Stimulated activated CD8-positive, alpha-beta memory T cell treated with anti-CD3 and anti-CD28 coated beads, Interleukin-2, amount 100 ng/mL, for 1 hour (primary cell): ENCODE measurements at regions not wholly inside any gene's neighbourhood (a gene's known extent, or its start where the extent isn't known, plus 50 kb on each side); places are given as distances from the start of the nearest gene placed in this dataset.
"Not testable (repeated sequence)": the region's sequence is repeated elsewhere in the genome, so short reads cannot be mapped to it uniquely, and the experiment has no call there.

Experiments
- DNase-seq, 2 donors: peaks; one replicate each; pipeline ENCODE4 v3.0.0-alpha.2; 2020; ENCODE audit warnings: low read depth in 2 of 2

DNA sequence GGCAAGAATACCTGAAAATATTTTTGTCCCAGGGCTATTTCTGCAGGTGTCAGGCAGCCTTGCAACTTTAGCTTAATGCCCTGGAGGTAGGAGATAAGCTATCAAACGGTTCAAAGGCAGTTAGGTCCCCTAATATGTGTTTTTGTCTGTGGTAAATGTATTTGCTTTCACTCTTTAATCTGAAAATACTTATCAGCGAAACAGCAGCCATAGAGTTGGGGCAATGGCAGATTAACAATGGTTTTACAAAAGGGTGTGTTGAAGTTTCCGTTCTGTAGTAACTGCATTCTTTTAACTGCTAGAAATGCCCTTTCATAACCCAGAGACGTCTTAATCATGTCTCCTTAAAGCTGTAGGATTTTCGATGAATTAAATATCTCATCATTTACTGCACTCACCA is 265.0 kb upstream of the TRIB2 start:
- DNase-seq, result no peak

DNA sequence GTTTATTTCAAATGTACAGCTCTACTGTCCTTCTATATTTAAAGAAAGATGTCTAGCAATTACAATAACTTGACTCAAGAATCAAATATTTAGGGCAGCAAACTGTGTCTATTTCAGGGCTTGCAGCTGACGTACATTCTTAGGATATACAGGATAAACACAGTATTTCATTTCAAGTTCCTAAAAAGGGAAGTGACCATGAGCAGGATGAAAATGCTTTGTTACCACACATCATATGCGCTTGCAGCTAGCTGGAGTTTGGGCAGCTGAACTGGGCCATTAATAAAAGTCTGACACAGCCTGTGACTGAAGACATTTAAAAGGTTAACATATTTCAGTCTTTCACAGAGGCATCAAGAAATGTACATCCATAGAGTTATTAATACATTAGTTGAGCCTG is 264.6 kb upstream of the TRIB2 start:
- DNase-seq, result no peak

DNA sequence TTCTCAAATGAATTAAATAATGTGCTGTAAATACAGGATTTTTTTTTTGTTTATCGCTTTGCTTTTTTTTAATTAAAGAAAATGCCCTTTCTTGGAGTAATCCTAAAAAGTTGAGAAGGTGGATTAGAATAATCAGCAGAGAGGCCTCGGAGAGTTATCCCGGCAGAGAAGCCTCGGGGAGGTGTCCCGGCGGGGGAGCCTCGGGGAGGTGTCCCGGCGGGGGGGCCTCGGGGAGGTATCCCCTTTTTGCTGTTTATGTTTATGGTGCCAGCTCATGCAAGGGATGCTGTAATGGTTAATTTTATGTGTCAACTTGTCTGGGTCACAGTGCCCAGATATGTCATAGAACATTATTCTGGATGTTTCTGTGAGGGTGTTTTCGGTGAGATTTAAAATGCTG is 263.0 kb upstream of the TRIB2 start:
- no peak for DNase-seq

DNA sequence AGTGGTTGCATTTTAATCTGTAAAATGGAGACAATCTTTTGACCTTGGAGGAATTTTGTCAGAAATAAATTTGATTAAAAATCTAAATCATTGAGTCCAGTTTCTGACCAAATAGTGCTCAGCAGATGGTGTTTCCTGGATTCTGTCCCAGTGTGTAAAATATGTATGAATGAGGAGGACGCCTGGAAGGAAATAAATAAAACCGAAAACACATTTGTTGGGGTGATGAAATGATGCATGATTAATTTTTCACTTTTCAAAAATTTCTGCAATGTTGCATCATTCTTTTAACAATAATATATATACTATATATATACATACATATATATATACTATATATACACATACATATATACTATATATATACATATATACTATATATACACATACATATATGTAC is 261.1 kb upstream of the TRIB2 start:
- DNase-seq, result no peak

DNA sequence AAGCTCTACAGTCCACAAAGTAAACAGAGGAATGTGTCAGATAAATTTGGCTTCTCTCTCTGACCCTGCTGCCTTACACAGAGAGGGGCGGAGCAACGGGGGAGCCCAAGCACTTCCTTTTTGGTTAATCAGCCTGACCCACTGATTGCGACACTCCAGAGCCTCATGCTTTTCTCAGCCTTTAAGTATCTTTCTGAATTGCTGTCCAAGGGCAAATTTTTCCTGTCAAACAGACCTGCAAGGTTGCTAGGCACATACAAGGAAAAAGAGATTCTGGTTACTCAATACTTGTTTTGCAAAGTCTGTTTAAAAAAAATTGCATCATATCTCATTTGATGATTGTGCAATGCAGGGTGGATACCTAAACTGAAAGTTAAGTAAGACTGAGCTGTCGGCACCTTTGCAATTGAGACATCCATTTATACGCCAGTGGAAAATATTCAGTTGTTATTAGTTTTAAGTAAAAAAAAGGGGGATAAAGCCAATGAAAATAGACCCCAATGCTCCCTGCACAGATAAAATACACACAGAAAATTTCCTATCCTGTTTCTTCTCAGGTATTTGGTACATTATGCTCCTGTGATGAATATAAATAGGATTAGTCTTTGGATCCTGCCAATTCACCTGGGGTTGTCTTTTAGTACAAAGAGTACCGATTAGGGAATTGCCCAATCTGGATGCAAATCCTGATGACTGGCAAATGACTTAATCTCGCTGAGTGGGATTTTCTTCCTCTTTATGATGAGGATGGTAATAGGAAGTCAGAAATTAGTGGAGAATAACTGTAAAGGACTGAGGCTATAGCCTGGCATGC is 260.2 kb upstream of the TRIB2 start:
- DNase-seq, result peak; percentile 34 to 41

DNA sequence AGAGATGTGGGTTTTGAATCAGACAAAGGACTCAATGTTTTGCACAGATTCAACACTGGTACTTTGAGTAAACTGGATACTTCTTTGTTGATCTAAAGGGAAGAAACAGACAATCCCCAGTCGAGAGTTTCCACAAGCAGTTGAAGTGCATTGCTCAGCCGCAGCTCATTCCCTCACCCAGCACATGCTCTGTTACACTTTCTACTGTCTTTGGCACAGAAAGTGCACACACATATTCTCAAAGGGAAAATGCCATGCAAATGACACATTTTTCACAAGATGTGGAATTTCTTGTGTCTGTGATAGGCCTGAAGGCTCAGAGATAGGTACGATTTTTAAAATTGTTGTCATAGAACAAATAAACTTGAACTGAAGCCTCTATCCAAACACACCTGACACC is 258.9 kb upstream of the TRIB2 start:
- no peak for DNase-seq

DNA sequence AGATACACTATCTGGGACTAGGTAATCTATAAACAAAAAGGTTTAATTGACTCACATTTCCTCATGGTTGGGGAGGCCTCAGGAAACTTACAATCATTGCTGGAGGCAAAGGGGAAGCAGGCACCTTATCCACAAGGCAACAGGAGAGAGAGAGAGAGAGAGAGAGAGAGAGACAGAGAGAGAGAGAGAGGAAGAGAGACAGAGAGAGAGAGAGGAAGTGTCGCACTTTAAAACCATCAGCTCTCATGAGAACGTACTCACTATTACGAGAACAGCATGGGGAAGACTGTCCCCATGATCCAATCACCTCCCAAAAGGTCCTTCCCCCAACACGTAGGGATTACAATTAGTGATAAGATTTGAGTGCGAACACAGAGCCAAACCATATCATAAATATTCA is 253.5 kb upstream of the TRIB2 start:
- no peak for DNase-seq

DNA sequence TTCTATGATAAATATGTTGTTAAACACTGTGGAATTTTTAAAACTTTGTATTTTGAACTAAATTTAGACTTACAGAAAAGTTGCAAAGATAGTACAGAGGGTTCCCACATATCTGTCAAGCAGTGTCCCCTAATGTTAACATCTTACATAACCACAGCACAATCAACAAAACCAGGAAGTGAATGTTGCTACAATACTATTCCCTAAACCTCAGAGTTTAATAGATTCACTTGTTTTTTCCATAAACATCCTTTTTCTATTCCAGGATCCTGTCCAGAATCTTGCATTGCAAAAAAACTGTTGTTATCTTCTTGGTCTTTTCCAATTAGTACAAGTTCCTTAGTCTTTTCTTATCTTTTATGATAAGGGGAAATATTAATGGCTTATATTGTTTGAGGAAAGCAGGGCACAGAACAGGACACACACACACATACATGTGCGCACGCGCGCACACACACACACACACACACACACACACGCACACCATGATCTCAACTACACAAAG is 251.1 kb upstream of the TRIB2 start:
- no peak for DNase-seq

DNA sequence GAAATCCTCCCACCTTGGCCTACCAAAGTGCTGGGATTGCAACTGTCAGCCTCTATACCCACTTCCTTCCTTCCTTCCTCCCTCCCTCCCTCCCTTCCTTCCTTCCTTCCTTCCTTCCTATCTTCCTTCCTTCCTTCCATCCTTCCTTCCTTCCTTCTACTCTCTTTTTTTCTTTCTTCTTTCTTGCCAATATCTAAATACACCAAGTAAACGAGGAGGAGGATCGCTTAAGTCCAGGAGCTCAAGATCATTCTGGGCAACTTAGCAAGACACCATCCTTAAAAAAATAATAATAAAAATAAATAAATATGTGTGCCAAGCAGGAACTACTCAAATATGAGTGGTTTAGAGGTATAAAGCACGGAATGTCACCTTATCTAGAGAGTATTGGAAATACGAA is 249.4 kb upstream of the TRIB2 start:
- no peak for DNase-seq

DNA sequence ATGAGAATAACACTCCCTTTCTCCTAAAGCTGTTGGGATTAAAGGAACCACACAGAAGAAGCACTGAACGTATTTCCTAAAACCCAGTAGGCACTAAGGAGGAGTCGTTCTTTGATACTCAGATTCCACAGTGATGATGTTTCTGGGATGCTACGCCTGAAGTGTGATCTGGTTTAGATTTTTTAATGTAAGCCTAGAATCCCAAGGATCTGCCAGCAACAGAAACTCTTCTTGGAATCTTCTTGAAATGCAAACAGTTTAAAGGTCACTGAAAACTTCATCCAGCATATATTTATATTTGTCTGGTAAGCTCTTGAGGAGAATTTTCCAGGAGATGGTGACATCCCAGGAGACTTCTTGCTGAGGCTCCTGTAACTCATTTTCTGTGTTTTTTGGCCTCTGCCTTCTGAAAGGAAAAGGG is 247.6 kb upstream of the TRIB2 start:
- DNase-seq, result no peak

DNA sequence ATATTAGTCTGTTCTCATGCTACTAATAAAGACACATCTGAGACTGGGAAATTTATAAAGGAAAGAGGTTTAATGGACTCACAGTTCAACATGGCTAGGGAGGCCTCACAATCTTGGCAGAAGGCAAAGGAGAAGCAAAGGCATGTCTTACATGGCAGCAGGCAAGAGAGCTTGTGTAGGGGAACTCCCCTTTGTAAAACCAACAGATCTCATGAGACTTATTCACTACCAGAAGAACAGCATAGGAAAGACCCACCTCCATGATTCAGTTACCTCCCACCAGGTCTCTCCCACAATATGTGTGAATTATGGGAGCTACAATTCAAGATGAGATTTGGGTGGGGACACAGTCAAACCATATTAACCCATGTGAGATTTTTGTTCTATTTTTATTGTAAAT is 244.5 kb upstream of the TRIB2 start:
- not testable (repeated sequence) for DNase-seq

DNA sequence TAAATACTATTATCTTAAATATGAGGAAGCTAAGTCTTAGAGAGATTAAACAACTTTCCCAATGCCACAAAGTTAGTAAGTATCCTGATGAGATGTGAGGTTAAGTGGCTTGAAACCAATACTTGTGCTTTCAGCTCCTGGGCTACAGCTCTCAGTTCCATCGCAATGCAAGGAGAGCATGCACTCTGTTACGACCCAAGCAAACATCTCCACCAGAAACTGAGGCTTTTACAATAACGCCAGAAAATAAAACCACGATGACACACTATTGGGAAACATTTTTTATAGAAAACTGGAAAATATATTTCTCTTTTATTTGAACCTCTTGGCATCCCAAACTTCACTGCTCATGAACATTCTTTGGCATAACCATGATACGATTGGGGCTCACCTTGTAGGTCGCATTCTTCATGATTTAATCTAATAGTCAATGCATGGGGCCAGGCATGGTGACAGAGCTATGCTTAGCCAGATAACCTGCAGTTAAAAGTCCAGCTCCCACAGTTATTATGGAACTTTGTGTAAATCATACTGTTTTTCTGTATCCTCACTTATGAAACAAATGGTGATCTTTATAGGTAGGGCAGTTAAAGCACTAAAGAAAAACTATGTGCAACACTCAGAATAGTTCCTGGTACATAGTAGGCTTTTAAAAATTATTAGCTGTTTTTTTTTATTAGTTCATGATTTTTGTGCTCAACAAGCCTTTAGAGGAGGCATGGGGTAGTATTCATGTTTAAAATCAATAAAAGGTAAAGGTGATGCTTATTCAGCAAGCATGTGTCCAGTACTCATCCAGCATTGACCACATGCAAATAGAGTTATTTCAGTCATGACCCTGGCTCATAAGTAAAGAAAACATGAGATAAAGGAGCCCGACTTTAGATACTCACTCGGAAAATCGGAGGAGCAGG is 238.3 kb upstream of the TRIB2 start:
- no peak for DNase-seq

DNA sequence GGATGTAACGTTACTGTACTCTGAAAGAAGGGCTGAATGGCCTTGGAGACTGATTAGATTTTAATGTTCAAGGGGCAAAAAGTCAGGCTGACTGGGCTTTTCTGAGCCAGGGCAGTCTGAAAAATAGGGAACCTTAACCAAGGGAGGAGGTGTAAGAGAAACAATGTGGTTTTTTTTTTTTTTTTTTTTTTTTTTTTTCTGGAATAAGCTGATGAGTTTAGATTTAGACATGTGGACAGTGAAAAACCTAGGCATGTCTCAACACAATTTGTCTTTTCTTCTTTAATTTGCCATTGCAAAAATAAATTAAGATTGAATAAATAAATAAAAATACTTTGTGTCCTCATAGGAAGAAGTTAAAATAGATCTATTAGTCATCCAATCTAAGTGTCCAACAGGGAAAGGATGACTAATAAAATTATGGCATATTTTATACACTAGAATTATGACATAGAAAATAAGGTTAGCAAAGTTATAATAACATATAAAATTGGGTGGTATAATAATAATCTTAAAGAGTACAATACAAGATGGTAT is 237.6 kb upstream of the TRIB2 start:
- DNase-seq, result no peak

DNA sequence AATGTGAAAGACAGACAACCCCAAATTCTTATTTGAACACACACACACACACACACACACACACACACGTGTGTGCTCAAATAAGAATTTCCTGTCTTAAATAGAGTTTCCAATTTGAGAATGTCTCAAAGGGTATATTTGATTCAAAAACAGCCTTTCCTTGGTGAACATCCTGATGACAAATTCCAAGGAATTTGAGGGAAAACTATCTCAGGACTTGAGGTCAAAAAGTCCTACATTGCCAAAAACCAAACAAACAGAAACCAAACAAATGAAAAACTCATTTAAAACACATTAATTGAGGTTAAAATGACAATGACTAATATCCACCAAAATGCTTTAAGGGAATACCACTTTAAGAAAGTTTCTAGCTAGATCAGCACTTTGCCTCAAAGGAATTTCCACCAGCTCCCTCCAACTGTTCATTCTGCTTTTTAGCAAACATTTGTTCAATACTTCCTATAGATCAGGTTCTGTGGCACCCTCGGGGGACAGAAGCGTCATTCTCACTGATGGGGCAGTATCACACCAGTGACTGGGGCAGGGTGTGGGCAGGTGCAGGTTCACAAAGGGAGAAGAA is 232.1 kb upstream of the TRIB2 start:
- no peak for DNase-seq

DNA sequence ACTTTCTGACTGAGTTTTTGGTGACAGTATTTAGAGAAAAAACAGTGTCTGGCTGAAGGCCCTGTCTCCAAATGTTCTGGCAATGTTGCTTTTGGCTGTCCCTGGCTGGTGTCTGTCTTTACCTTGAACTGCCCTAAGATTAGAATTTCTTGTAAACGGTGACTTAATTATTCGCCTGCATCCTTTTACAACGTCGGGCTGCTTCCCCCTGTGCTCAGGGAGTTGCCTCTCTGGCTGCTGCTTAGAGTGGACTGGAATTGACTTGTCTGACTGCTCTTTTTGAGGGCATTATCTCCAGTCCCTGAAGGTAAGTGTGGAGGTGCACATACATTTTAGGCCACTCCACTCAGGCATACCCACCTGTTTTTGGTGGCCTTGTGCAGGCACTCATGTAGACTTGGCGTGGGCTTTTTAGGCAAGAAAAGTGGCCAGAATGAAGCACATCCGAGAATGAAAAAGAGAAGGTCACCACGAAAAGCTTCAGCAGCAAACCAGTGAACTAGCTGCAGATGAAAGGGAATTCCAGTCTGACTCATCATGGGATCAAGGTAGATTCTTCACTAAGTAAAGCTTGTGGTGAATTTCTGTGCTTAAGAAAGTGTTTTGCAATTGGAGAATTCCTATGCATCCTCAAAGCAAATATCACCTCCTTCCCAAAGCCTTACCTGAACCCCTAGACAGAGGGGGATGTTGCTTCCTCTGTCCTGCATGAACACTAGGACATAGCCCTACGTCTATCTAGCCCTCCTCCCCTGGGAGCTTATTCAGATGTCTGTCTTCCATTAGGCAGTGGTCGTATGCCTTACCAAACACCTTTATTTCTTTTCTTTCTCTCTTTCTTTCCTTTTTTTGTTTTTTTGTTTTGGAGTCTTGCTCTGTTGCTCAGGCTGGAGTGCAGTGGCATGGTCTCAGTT is 230.3 kb upstream of the TRIB2 start:
- no peak for DNase-seq

DNA sequence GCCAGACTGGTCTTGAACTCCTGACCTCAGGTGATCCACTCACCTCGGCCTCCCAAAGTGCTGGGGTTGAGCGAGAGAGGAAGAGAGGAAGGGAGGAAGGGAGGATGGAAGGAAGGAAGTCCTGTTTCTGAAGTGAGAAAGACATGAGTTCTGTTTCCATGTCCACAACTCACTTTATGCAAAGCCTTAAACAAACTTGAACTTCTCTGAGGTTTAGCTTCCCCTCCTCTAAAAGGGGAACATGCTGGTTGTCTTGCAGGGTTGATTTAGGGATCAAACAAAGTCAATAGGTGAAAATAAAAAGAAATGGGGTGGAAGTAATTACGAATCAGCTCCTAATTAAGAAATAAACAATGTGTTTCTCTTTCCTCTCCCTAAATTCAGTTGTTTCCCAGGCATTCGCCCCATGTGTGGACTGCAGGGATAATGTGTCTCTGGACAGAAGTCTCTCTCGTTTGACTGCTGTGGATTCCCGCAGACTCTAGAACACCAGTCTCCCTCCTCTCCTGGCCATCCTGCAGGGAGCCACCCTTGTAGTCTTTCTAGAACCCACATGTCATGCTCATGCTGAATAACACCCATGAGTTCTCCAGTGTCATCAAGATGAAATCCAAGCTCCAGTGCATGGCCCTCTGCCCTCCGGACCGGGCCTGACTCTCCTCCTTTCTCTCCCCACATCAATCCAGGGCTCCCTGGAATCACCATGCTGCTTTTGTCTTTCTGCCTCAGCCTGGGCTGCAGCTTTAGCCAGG is 229.3 kb upstream of the TRIB2 start:
- no peak for DNase-seq

DNA sequence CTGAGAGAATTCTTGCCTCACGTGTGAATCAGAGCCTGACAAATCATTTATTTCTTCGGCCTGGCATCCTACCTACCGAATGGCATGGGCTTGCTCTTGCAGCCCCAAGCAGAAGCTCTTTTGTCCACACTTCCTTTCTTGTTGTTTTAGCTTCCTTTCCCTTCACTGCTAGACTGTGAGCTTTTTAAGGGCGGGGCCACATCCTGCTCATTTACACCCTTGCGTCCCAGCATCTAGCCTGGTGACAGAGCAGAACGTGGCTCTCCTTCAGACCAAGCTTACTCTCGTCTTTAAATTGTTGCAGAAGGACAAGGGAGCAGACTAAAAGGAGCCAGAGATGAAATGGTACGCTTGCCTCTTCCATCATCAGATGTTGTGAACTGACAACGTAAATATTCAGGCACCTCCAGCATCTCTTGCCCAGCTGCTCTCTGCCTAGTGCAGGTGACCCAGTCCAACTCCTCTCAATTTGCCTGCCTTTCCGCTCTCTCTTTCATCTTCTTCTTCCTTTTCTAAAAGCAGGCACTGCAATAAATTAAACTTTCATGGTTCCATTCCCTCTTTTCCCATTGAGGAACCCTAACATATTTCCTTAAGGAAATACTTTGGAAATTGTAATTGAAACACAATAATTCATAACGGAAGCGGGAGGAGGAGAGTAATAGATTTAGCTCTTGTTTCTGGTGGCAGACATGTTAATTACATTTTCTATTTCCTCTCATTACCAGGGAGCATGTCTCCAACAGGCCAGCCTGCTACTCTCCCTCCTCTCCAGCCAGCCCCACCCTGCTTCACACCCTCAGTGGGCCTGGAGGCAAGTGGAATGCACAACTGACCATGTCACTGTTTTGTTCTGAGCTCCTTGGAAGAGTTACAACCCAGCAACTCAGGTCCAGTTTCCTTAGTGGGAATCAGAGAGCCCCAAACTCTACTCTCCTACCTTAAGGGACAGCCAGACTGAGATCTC is 228.1 kb upstream of the TRIB2 start:
- no peak for DNase-seq

DNA sequence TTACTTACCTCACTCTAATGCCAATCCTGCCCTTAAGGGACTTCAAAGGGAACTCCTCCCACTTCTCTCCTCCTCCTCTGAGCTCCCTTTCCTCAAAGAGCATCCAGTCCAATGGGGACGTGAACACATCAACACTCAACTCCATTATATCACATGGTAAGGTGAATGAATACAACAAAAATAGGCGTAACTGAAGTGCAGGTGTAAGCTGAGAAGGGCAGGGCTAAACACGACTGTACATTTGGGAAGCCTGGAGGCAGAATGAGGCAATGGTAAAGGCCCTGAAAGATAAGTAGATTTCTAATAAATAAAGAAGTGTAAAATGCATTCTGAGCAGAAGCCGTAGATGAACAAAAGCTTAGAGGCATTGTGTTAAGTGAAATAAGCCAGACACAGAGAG is 226.1 kb upstream of the TRIB2 start:
- DNase-seq, result no peak

DNA sequence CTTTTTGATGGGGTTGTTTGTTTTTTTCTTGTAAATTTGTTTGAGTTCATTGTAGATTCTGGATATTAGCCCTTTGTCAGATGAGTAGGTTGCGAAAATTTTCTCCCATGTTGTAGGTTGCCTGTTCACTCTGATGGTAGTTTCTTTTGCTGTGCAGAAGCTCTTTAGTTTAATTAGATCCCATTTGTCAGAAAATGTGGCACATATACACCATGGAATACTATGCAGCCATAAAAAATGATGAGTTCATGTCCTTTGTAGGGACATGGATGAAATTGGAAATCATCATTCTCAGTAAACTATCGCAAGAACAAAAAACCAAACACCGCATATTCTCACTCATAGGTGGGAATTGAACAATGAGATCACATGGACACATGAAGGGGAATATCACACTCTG is 224.4 kb upstream of the TRIB2 start:
- not testable (repeated sequence) for DNase-seq
